Lower leg skin (tissue), 3 donors: ENCODE measurements at regions not wholly inside any gene's neighbourhood (a gene's known extent, or its start where the extent isn't known, plus 50 kb on each side); places are given as distances from the start of the nearest gene placed in this dataset.

Experiments
- CTCF ChIP-seq, 3 donors: fragments of 450-650 bp; IDR thresholded peaks; one replicate each; pipeline ENCODE4 v1.5.1; 2016; ENCODE audit warnings: antibody characterized with exemption in 3 of 3, mild to moderate bottlenecking in 3 of 3, moderate library complexity in 2 of 3
- POLR2A ChIP-seq, 2 donors: fragments of 450-650 bp; IDR thresholded peaks; one replicate each; pipeline ENCODE4 v1.6.1; 2016 to 2017; ENCODE audit warnings: antibody characterized with exemption in 2 of 2, mild to moderate bottlenecking in 1 of 2, moderate library complexity in 1 of 2

DNA sequence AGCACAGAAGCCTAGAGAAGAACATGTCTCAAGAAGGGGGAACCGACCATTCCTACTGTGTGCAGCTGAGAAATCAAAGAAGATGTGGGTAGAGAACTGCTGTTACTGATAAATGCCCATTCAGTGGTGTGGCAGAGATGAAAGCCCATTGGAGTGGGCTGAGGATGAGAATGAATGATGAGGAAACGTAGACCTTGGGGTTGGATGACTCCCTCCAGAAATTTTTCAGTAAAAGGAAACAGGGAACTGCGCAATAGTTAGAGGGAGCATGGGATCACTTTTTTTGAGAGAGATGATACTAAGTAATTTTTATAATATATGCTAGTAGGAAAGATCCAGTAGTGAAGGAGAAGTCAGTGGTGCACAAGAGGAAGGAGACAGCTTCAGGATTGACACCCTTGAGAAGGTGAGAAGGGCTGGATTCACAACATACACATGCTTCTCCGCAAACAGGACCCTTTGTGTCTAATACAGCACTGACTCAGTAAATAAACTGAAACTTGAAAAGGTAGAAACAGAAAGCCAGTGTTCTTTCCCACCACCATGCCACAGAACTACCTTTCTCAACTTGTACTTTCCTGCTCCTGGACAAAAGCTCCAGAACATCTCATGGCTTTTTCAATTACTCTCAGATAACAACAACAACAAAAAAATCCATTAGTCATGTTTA lies 104.7 kb upstream of the IL6 start:
- TF ChIP-seq CTCF (IDR thresholded peaks at IDR 0.05) = no peak
- no peak for TF ChIP-seq POLR2A (IDR thresholded peaks at IDR 0.05)
